NCI-H510A treated with DMSO at 0.1 percent for 48 hours (cell line): ENCODE measurements at regions not wholly inside any gene's neighbourhood (a gene's known extent, or its start where the extent isn't known, plus 50 kb on each side); places are given as distances from the start of the nearest gene placed in this dataset.
A peak's percentile ranks its signal among the peaks of the same experiment; 100 is the strongest.
"Not testable (repeated sequence)": the region's sequence is repeated elsewhere in the genome, so short reads cannot be mapped to it uniquely, and the experiment has no call there.

ENCODE experiments used
- DNase-seq: peaks from one replicate; lab custom pipeline; 2025; lab: John Stamatoyannopoulos, UW

GRCh38 chr3:67064105-67064504 is 66.0 kb downstream of the KBTBD8 start:
- no peak for DNase-seq

GRCh38 chr3:67067251-67067650 is 69.1 kb downstream of the KBTBD8 start:
- DNase-seq, result no peak

- not testable (repeated sequence) for DNase-seq
Measured at GRCh38 chr3:67072640-67073039, 74.5 kb downstream of the KBTBD8 start.

GRCh38 chr3:67073812-67074211 is 75.7 kb downstream of the KBTBD8 start:
- DNase-seq, result no peak

- no peak for DNase-seq
Measured at GRCh38 chr3:67075295-67075694, 77.2 kb downstream of the KBTBD8 start.

GRCh38 chr3:67076607-67077006 is 78.5 kb downstream of the KBTBD8 start:
- DNase-seq, result no peak

GRCh38 chr3:67077656-67078055 is 79.5 kb downstream of the KBTBD8 start:
- no peak for DNase-seq

- no peak for DNase-seq
Measured at GRCh38 chr3:67082533-67083024, 84.5 kb downstream of the KBTBD8 start.

GRCh38 chr3:67083277-67083676 is 85.2 kb downstream of the KBTBD8 start:
- DNase-seq, result no peak

GRCh38 chr3:67087788-67088187 is 89.7 kb downstream of the KBTBD8 start:
- DNase-seq, result no peak

GRCh38 chr3:67090474-67090873 is 92.4 kb downstream of the KBTBD8 start:
- no peak for DNase-seq

- DNase-seq, result no peak
Measured at GRCh38 chr3:67093305-67093704, 95.2 kb downstream of the KBTBD8 start.

GRCh38 chr3:67094167-67094566 is 96.1 kb downstream of the KBTBD8 start:
- no peak for DNase-seq

GRCh38 chr3:67094774-67095173 is 96.7 kb downstream of the KBTBD8 start:
- no peak for DNase-seq

GRCh38 chr3:67104388-67104787 is 106.3 kb downstream of the KBTBD8 start:
- no peak for DNase-seq

GRCh38 chr3:67106874-67107273 is 108.8 kb downstream of the KBTBD8 start:
- no peak for DNase-seq

- DNase-seq, result peak; percentile 40
Measured at GRCh38 chr3:67109651-67110204, 111.6 kb downstream of the KBTBD8 start.

- DNase-seq, result peak; percentile 53
Measured at GRCh38 chr3:67113802-67114407, 115.8 kb downstream of the KBTBD8 start.

GRCh38 chr3:67118122-67118521 is 120.0 kb downstream of the KBTBD8 start:
- DNase-seq, result no peak

GRCh38 chr3:67118635-67119034 is 120.5 kb downstream of the KBTBD8 start:
- DNase-seq, result no peak

GRCh38 chr3:67123914-67124313 is 125.8 kb downstream of the KBTBD8 start:
- DNase-seq, result no peak

- no peak for DNase-seq
Measured at GRCh38 chr3:67127254-67127653, 129.1 kb downstream of the KBTBD8 start.

GRCh38 chr3:67142432-67142831 is 144.3 kb downstream of the KBTBD8 start:
- DNase-seq, result no peak

- DNase-seq, result no peak
Measured at GRCh38 chr3:67145738-67146137, 147.6 kb downstream of the KBTBD8 start.
